ENCODE measurements at regions not wholly inside any gene's neighbourhood (a gene's known extent, or its start where the extent isn't known, plus 50 kb on each side); places are given as distances from the start of the nearest gene placed in this dataset.

DNA sequence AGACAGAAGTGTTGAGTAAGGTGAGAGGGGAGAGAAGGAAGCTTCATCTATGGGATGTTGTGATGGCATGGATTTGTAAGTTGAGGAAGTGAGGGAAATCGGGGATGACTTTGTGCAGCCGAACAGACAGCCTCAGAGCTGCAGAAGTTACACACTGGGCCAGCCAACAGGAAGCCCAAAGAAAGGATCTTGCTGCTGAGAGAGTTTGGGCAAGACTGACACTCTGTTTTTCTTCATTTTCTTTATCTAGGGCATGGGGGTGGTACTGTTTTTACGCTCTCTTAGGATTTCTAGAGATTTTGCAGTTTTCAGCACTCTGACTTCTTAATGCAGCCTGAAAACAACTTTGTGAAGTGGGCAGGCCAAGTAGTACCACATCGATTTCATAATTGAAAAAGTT, 509.9 kb upstream of the TENM4 start:
- no peaks in the 10 kb centered on the region for H3K79me1 ChIP-seq (ENCODE audit: insufficient read depth, low read depth, low read length, poor library complexity, severe bottlenecking)
- H4K91ac ChIP-seq (ENCODE audit: insufficient read length, low read depth, low read length) = no peak overlapping the region
- no peak overlapping the region for H3K9ac ChIP-seq (ENCODE audit: extremely low read depth, insufficient read length, low read length)
- TF ChIP-seq, protein P1, sequence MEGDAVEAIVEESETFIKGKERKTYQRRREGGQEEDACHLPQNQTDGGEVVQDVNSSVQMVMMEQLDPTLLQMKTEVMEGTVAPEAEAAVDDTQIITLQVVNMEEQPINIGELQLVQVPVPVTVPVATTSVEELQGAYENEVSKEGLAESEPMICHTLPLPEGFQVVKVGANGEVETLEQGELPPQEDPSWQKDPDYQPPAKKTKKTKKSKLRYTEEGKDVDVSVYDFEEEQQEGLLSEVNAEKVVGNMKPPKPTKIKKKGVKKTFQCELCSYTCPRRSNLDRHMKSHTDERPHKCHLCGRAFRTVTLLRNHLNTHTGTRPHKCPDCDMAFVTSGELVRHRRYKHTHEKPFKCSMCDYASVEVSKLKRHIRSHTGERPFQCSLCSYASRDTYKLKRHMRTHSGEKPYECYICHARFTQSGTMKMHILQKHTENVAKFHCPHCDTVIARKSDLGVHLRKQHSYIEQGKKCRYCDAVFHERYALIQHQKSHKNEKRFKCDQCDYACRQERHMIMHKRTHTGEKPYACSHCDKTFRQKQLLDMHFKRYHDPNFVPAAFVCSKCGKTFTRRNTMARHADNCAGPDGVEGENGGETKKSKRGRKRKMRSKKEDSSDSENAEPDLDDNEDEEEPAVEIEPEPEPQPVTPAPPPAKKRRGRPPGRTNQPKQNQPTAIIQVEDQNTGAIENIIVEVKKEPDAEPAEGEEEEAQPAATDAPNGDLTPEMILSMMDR (conservative IDR thresholded peaks at IDR 0.05) = no peak
- no peak overlapping the region for H3K14ac ChIP-seq (ENCODE audit: insufficient read depth, low read length)
- no peak overlapping the region for H2BK15ac ChIP-seq (ENCODE audit: low read depth, low read length)
- H3K23ac ChIP-seq (ENCODE audit: insufficient read length, low read depth, low read length) = no peak overlapping the region
- no peak for DNase-seq
- no CpG with 5 or more reads among the region's 4 CpGs for WGBS (ENCODE audit: extremely low coverage, insufficient read length, low lambda C conversion rate)
- Mint-ChIP-seq H3K4me3 (no peak overlapping the region), H3K27me3 (ENCODE audit: low read depth) (no peaks in the 10 kb centered on the region), H3K9me3 (no peaks in the 10 kb centered on the region), H3K27ac (no peak overlapping the region), H3K36me3 (ENCODE audit: insufficient read depth in 1 of 3, low read depth in 3 of 3) (no peaks in the 10 kb centered on the region), H3K4me1 (peaks cover 2 to 5% of the 10 kb centered on the region in 2 experiments; a peak in 3 of 4 replicates)
- no peak overlapping the region for H2BK20ac ChIP-seq (ENCODE audit: low read depth, low read length, poor library complexity, severe bottlenecking)
- H2BK120ac ChIP-seq (ENCODE audit: low read depth, low read length, poor library complexity, severe bottlenecking) = no peak overlapping the region
- H3K56ac ChIP-seq (ENCODE audit: insufficient read length, low read depth, low read length) = no peak overlapping the region
- no peaks in the 10 kb centered on the region for H4K20me1 ChIP-seq (ENCODE audit: control insufficient read depth, insufficient read depth, insufficient read length)
- no peak overlapping the region for H2AK5ac ChIP-seq (ENCODE audit: insufficient read length, low read length)
- H3K9me3 ChIP-seq (ENCODE audit: control insufficient read depth, low read depth, low read length) = no peaks in the 10 kb centered on the region
- H3K4me1 ChIP-seq (ENCODE audit: insufficient read depth, low read length) = no peaks in the 10 kb centered on the region
- no peak overlapping the region for H3K18ac ChIP-seq (ENCODE audit: insufficient read length, low read depth, low read length)
- no peak overlapping the region for H2BK12ac ChIP-seq (ENCODE audit: insufficient read length, low read depth, low read length)
- no peak overlapping the region for H2AFZ ChIP-seq (ENCODE audit: low read length)
- no peak overlapping the region for H3K4ac ChIP-seq (ENCODE audit: low read depth, low read length)
- no peaks in the 10 kb centered on the region for H3K23me2 ChIP-seq (ENCODE audit: insufficient read length, low read depth, low read length, poor library complexity, severe bottlenecking)
- no peak overlapping the region for H4K5ac ChIP-seq (ENCODE audit: insufficient read length, low read depth, low read length)
- no peak overlapping the region for H4K8ac ChIP-seq (replicated peaks; ENCODE audit: insufficient read length, low read depth, low read length)
- H3K27ac ChIP-seq (ENCODE audit: insufficient read length, low read depth, low read length) = no peak overlapping the region
- no peak overlapping the region for H3T11ph ChIP-seq (ENCODE audit: low read length)
- no peaks in the 10 kb centered on the region for H3K27me3 ChIP-seq (ENCODE audit: insufficient read depth, low read length)
- no peaks in the 10 kb centered on the region for H3K79me2 ChIP-seq (ENCODE audit: insufficient read depth, low read length)
- H3K4me2 ChIP-seq (ENCODE audit: insufficient read depth, insufficient read length, low read length) = no peak overlapping the region
- no peak overlapping the region for H2BK5ac ChIP-seq (ENCODE audit: insufficient read length, low read length)

Data from H9 (cell line).